ENCODE measurements at regions not wholly inside any gene's neighbourhood (a gene's known extent, or its start where the extent isn't known, plus 50 kb on each side); places are given as distances from the start of the nearest gene placed in this dataset.
"Not testable (repeated sequence)": the region's sequence is repeated elsewhere in the genome, so short reads cannot be mapped to it uniquely, and the experiment has no call there.

DNA sequence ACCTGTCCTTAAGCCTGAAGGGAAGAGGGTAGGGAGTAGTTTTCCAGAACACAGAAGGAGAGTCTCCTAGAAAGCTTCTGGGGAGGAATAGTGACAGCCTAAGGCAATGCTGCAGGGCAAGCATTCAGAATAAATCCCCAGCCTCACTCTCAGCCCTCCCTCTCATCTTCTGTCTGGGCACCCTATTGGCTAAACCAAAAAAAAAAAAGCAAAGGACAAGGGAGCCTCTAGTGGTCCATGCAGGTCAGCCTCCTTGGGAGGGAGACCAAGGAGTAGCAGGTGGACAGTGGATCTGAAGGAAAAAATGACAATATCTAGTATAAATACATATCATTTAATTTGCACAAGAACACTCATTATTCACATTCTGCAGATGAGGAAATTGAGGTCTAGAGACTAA, 168.3 kb downstream of the HINT1 start:
- not testable (repeated sequence) for TF ChIP-seq POLR2A (IDR thresholded peaks at IDR 0.05)
- TF ChIP-seq, protein P1, sequence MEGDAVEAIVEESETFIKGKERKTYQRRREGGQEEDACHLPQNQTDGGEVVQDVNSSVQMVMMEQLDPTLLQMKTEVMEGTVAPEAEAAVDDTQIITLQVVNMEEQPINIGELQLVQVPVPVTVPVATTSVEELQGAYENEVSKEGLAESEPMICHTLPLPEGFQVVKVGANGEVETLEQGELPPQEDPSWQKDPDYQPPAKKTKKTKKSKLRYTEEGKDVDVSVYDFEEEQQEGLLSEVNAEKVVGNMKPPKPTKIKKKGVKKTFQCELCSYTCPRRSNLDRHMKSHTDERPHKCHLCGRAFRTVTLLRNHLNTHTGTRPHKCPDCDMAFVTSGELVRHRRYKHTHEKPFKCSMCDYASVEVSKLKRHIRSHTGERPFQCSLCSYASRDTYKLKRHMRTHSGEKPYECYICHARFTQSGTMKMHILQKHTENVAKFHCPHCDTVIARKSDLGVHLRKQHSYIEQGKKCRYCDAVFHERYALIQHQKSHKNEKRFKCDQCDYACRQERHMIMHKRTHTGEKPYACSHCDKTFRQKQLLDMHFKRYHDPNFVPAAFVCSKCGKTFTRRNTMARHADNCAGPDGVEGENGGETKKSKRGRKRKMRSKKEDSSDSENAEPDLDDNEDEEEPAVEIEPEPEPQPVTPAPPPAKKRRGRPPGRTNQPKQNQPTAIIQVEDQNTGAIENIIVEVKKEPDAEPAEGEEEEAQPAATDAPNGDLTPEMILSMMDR (IDR thresholded peaks at IDR 0.05), result not testable (repeated sequence)

Measured in uterus (tissue), 2 donors.